ENCODE measurements at regions not wholly inside any gene's neighbourhood (a gene's known extent, or its start where the extent isn't known, plus 50 kb on each side); places are given as distances from the start of the nearest gene placed in this dataset.

DNA sequence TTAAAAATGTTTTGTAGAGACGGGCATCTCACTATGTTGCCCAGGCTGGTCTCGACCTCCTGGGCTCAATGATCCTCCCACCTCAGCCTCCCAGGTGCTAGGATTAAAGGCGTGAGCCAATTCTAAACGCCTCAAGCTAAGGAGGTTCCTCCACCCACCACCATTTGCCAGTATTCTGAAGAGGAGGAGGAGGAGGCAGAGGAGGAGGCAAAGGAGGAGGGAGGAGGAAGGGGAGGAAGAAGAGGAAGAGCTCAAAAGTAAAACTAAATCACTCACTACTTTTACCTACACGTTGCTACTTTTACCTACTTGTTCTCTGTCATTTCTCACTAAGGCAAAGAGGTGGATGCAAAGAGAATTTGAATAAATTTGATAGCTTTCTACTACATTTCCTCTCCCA, 63.6 kb upstream of the ARID1B start:
- TF ChIP-seq, protein P1, sequence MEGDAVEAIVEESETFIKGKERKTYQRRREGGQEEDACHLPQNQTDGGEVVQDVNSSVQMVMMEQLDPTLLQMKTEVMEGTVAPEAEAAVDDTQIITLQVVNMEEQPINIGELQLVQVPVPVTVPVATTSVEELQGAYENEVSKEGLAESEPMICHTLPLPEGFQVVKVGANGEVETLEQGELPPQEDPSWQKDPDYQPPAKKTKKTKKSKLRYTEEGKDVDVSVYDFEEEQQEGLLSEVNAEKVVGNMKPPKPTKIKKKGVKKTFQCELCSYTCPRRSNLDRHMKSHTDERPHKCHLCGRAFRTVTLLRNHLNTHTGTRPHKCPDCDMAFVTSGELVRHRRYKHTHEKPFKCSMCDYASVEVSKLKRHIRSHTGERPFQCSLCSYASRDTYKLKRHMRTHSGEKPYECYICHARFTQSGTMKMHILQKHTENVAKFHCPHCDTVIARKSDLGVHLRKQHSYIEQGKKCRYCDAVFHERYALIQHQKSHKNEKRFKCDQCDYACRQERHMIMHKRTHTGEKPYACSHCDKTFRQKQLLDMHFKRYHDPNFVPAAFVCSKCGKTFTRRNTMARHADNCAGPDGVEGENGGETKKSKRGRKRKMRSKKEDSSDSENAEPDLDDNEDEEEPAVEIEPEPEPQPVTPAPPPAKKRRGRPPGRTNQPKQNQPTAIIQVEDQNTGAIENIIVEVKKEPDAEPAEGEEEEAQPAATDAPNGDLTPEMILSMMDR (IDR thresholded peaks at IDR 0.05 in 2 of 3, conservative IDR thresholded peaks at IDR 0.05 in 1 of 3; ENCODE audit: borderline replicate concordance in 1 of 3, insufficient read depth in 1 of 3, low read depth in 2 of 3, low read length in 2 of 3) = no peak
- TF ChIP-seq, protein P2, sequence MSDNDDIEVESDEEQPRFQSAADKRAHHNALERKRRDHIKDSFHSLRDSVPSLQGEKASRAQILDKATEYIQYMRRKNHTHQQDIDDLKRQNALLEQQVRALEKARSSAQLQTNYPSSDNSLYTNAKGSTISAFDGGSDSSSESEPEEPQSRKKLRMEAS (IDR thresholded peaks at IDR 0.05) = no peak
- TF ChIP-seq POLR2A (IDR thresholded peaks at IDR 0.05; ENCODE audit: borderline replicate concordance, extremely low read depth, insufficient read depth, insufficient read length) = no peak
- no peak for TF ChIP-seq POLR2AphosphoS5 (IDR thresholded peaks at IDR 0.05; ENCODE audit: low read depth, low read length)
- TF ChIP-seq EGR1 (IDR thresholded peaks at IDR 0.05; ENCODE audit: low read depth) = no peak
- TF ChIP-seq EZH2 (IDR thresholded peaks at IDR 0.05) = no peak
- no peak for TF ChIP-seq CEBPB (IDR thresholded peaks at IDR 0.05; ENCODE audit: low read depth)
- TF ChIP-seq, protein P3, sequence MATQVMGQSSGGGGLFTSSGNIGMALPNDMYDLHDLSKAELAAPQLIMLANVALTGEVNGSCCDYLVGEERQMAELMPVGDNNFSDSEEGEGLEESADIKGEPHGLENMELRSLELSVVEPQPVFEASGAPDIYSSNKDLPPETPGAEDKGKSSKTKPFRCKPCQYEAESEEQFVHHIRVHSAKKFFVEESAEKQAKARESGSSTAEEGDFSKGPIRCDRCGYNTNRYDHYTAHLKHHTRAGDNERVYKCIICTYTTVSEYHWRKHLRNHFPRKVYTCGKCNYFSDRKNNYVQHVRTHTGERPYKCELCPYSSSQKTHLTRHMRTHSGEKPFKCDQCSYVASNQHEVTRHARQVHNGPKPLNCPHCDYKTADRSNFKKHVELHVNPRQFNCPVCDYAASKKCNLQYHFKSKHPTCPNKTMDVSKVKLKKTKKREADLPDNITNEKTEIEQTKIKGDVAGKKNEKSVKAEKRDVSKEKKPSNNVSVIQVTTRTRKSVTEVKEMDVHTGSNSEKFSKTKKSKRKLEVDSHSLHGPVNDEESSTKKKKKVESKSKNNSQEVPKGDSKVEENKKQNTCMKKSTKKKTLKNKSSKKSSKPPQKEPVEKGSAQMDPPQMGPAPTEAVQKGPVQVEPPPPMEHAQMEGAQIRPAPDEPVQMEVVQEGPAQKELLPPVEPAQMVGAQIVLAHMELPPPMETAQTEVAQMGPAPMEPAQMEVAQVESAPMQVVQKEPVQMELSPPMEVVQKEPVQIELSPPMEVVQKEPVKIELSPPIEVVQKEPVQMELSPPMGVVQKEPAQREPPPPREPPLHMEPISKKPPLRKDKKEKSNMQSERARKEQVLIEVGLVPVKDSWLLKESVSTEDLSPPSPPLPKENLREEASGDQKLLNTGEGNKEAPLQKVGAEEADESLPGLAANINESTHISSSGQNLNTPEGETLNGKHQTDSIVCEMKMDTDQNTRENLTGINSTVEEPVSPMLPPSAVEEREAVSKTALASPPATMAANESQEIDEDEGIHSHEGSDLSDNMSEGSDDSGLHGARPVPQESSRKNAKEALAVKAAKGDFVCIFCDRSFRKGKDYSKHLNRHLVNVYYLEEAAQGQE (IDR thresholded peaks at IDR 0.05; ENCODE audit: low read depth) = no peak
